MCF 10A (cell line): ENCODE measurements at regions not wholly inside any gene's neighbourhood (a gene's known extent, or its start where the extent isn't known, plus 50 kb on each side); places are given as distances from the start of the nearest gene placed in this dataset.

ENCODE experiments used
- BruUV-seq: library from RNA; stranded (reverse); fragments of 400-500 nt; replicated peaks from 2 replicates; lab custom pipeline; 2021; lab: Mats Ljungman, UMichigan
- CTCF ChIA-PET: fragments of 300-600 bp; sonication (Branson Sonifier 250); formaldehyde crosslinking; extraction: SDS; loops from one replicate; lab custom pipeline; 2021; ENCODE audit warnings: antibody characterized with exemption, inconsistent platforms; lab: Yijun Ruan, JAX
- POLR2A ChIA-PET: fragments of 300-600, 350-650 bp; sonication (Branson Sonifier 250); formaldehyde crosslinking; extraction: SDS; loops from one replicate; lab custom pipeline; 2020; ENCODE audit warnings: antibody characterized with exemption, inconsistent platforms; lab: Yijun Ruan, JAX
- DNase-seq: peaks from one replicate; pipeline ENCODE4 v3.0.0-alpha.2; 2018; ENCODE audit not compliant: unreplicated experiment
- H3K27ac Mint-ChIP-seq: one replicate; pipeline ENCODE4 v1.8.0; 2022; ENCODE audit warnings: mild to moderate bottlenecking, low read depth, mixed read lengths; ENCODE audit not compliant: unreplicated experiment
- H3K27me3 Mint-ChIP-seq: one replicate; pipeline ENCODE4 v1.8.0; 2022; ENCODE audit warnings: mixed read lengths; ENCODE audit not compliant: insufficient read depth, unreplicated experiment
- H3K36me3 Mint-ChIP-seq: one replicate; pipeline ENCODE4 v1.8.0; 2022; ENCODE audit warnings: mild to moderate bottlenecking, moderate library complexity, mixed read lengths; ENCODE audit not compliant: insufficient read depth, unreplicated experiment
- H3K4me1 Mint-ChIP-seq: one replicate; pipeline ENCODE4 v1.8.0; 2022; ENCODE audit warnings: mixed read lengths; ENCODE audit not compliant: insufficient read depth, unreplicated experiment
- H3K4me3 Mint-ChIP-seq: one replicate; pipeline ENCODE4 v1.8.0; 2022; ENCODE audit warnings: mild to moderate bottlenecking, moderate library complexity, mixed read lengths; ENCODE audit not compliant: unreplicated experiment
- H3K9me3 Mint-ChIP-seq: one replicate; pipeline ENCODE4 v1.8.0; 2022; ENCODE audit warnings: mixed read lengths; ENCODE audit not compliant: unreplicated experiment
- CTCF ChIP-seq: fragments of 200-600 bp; IDR thresholded peaks from one replicate; pipeline ENCODE4 v1.8.0; 2022; ENCODE audit warnings: antibody characterized with exemption, mild to moderate bottlenecking; ENCODE audit not compliant: unreplicated experiment
- intact Hi-C: fragments of 100-400 bp; cut with micrococcal nuclease; formaldehyde crosslinking; loops from 2 replicates; pipeline ENCODE4 v1.14.1; 2022

- intact Hi-C loops = no loop called here
- no peaks in the 10 kb centered on the region for H3K36me3 Mint-ChIP-seq
- H3K27me3 Mint-ChIP-seq = no peaks in the 10 kb centered on the region
- no TSS peak for BruUV-seq
- DNase-seq = no peak
- TF ChIP-seq CTCF = no peak
- H3K27ac Mint-ChIP-seq = no peak overlapping the region
- ChIA-PET CTCF (interaction anchor here (0.6 to 0.7 kb wide), 2 partner anchors 600 to 764 kb away, joined by 3 read pairs; no protein-coding TSS in a partner anchor), POLR2A (interaction anchor here (0.6 kb wide), 1 partner anchor 116 kb away, joined by 3 read pairs; no protein-coding TSS in a partner anchor)
- H3K9me3 Mint-ChIP-seq = no peaks in the 10 kb centered on the region
- no peaks in the 10 kb centered on the region for H3K4me1 Mint-ChIP-seq
- no peak overlapping the region for H3K4me3 Mint-ChIP-seq
Observed at GRCh38 chr3:77885381-77885780, 845.5 kb downstream of the ROBO2 start.

- no TSS peak for BruUV-seq
- no peaks in the 10 kb centered on the region for H3K4me1 Mint-ChIP-seq
- intact Hi-C loops = no loop called here
- no peaks in the 10 kb centered on the region for H3K9me3 Mint-ChIP-seq
- H3K36me3 Mint-ChIP-seq = no peaks in the 10 kb centered on the region
- DNase-seq = no peak
- TF ChIP-seq CTCF = no peak
- no peaks in the 10 kb centered on the region for H3K27me3 Mint-ChIP-seq
- ChIA-PET POLR2A (no interaction called here), CTCF (no interaction called here)
- no peak overlapping the region for H3K27ac Mint-ChIP-seq
- H3K4me3 Mint-ChIP-seq = no peak overlapping the region
Observed at GRCh38 chr3:77887611-77888010, 847.7 kb downstream of the ROBO2 start.

GRCh38 chr3:77889616-77890015 lies 849.7 kb downstream of the ROBO2 start:
- BruUV-seq = no TSS peak
- DNase-seq = no peak
- no peaks in the 10 kb centered on the region for H3K4me1 Mint-ChIP-seq
- no peak for TF ChIP-seq CTCF
- no peak overlapping the region for H3K27ac Mint-ChIP-seq
- H3K9me3 Mint-ChIP-seq = no peaks in the 10 kb centered on the region
- H3K4me3 Mint-ChIP-seq = no peak overlapping the region
- H3K27me3 Mint-ChIP-seq = no peaks in the 10 kb centered on the region
- intact Hi-C loops = no loop called here
- CTCF ChIA-PET = no interaction called here
- no peaks in the 10 kb centered on the region for H3K36me3 Mint-ChIP-seq
- POLR2A ChIA-PET = no interaction called here

GRCh38 chr3:77898621-77899020 lies 858.7 kb downstream of the ROBO2 start:
- no peaks in the 10 kb centered on the region for H3K27me3 Mint-ChIP-seq
- no TSS peak for BruUV-seq
- no peaks in the 10 kb centered on the region for H3K36me3 Mint-ChIP-seq
- peaks cover 5% of the 10 kb centered on the region for H3K9me3 Mint-ChIP-seq
- POLR2A ChIA-PET = no interaction called here
- no peak overlapping the region for H3K27ac Mint-ChIP-seq
- DNase-seq = no peak
- H3K4me1 Mint-ChIP-seq = no peaks in the 10 kb centered on the region
- intact Hi-C loops = no loop called here
- TF ChIP-seq CTCF = no peak
- H3K4me3 Mint-ChIP-seq = no peak overlapping the region
- CTCF ChIA-PET = interaction anchor here (0.6 kb wide), 2 partner anchors 570 to 862 kb away, joined by 3 read pairs; no protein-coding TSS in a partner anchor
